ENCODE measurements at regions not wholly inside any gene's neighbourhood (a gene's known extent, or its start where the extent isn't known, plus 50 kb on each side); places are given as distances from the start of the nearest gene placed in this dataset.

- no peak for TF ChIP-seq REST (IDR thresholded peaks at IDR 0.05; ENCODE audit: borderline replicate concordance in 1 of 2, low read depth in 1 of 2, low read length in 2 of 2)
- TF ChIP-seq RFX5 (IDR thresholded peaks at IDR 0.05; ENCODE audit: low read depth, low read length) = no peak
- no peak for TF ChIP-seq HOMEZ (CRISPR knock-in tag; IDR thresholded peaks at IDR 0.05; ENCODE audit: low read depth)
- no peak for TF ChIP-seq ZFP91 (CRISPR knock-in tag; IDR thresholded peaks at IDR 0.05; ENCODE audit: borderline replicate concordance)
- no peak for TF ChIP-seq ZKSCAN5 (CRISPR knock-in tag; IDR thresholded peaks at IDR 0.05)
- no peak for TF ChIP-seq DBP (CRISPR knock-in tag; IDR thresholded peaks at IDR 0.05; ENCODE audit: not compliant biosample characterization)
Measured at GRCh38 chr22:48835364-48835763, 992.3 kb downstream of the BRD1 start.

Data from HepG2 (cell line).